HEK293 (cell line): ENCODE measurements at regions not wholly inside any gene's neighbourhood (a gene's known extent, or its start where the extent isn't known, plus 50 kb on each side); places are given as distances from the start of the nearest gene placed in this dataset.

Experiments
- ZNF274 ChIP-seq, 2 experiments: fragments of 200-500 bp in 1 of 2; fragments of 450-650 bp in 1 of 2; sonication (Bioruptor generic) in 1 of 2; formaldehyde crosslinking in 1 of 2; IDR thresholded peaks; 2 replicates each; pipeline versions ENCODE4 v1.5.1 to v1.6.1; 2014 to 2016; ENCODE audit warnings: borderline replicate concordance in 1 of 2, inconsistent platforms in 1 of 2, low read length in 1 of 2, missing biosample characterization in 1 of 2, missing genetic modification characterization in 1 of 2
- TF ChIP-seq, protein P1 (sequence below): fragments of 450-650 bp; formaldehyde crosslinking; IDR thresholded peaks from 2 replicates; pipeline ENCODE4 v1.5.1; 2016; ENCODE audit warnings: missing biosample characterization, missing genetic modification characterization

DNA sequence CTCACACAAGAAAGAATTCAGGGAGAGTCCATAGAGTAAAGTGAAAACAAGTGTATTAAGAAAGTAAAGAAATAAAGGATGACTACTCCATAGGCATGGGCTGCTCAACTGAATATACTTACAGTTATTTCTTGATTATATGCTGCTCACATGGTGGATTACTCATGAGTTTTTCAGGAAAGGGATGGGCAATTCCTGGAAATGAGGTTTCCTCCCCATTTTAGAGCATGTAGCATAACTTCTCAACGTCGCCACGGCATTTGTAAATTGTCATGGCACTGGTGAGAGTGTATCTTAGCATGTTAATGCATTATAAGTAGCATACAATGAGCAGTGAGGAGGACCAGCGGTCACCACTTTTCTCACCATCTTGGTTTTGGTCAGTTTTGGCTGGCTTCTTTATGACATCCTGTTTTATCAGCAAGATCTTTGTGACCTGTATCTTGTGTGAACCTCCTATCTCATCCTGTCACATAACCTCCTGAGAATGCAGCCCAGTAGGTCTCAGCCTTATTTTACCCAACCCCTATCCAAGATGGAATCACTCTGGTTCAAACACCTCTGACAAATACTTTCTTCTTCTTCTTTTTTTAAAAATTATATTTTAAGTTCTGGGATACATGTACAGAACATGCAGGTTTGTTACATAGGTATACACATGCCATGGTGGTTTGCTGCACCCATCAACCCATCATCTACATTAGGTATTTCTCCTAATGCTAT is 849.7 kb downstream of the TBL1XR1 start:
- TF ChIP-seq, protein P1, sequence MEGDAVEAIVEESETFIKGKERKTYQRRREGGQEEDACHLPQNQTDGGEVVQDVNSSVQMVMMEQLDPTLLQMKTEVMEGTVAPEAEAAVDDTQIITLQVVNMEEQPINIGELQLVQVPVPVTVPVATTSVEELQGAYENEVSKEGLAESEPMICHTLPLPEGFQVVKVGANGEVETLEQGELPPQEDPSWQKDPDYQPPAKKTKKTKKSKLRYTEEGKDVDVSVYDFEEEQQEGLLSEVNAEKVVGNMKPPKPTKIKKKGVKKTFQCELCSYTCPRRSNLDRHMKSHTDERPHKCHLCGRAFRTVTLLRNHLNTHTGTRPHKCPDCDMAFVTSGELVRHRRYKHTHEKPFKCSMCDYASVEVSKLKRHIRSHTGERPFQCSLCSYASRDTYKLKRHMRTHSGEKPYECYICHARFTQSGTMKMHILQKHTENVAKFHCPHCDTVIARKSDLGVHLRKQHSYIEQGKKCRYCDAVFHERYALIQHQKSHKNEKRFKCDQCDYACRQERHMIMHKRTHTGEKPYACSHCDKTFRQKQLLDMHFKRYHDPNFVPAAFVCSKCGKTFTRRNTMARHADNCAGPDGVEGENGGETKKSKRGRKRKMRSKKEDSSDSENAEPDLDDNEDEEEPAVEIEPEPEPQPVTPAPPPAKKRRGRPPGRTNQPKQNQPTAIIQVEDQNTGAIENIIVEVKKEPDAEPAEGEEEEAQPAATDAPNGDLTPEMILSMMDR, result no peak
- TF ChIP-seq ZNF274 (IDR thresholded peaks at IDR 0.05; ENCODE audit: low read length), result no peak
- TF ChIP-seq ZNF274 (tag by site-specific recombination; IDR thresholded peaks at IDR 0.05; ENCODE audit: borderline replicate concordance), result no peak
